Lung microvascular endothelial cell (primary cell): ENCODE measurements at regions not wholly inside any gene's neighbourhood (a gene's known extent, or its start where the extent isn't known, plus 50 kb on each side); places are given as distances from the start of the nearest gene placed in this dataset.
"Not testable (repeated sequence)": the region's sequence is repeated elsewhere in the genome, so short reads cannot be mapped to it uniquely, and the experiment has no call there.

Experiments used
- DNase-seq, 2 donors: peaks; one replicate each; pipeline versions ENCODE4 v3.0.0 to v3.0.0-alpha.2; 2010; ENCODE audit warnings: low read depth in 2 of 2

GRCh38 chr4:181896614-181897013 lies 346.6 kb upstream of the TENM3 start:
- DNase-seq = no peak

- DNase-seq = no peak
Measured at GRCh38 chr4:181897935-181898334, 345.3 kb upstream of the TENM3 start.

DNA sequence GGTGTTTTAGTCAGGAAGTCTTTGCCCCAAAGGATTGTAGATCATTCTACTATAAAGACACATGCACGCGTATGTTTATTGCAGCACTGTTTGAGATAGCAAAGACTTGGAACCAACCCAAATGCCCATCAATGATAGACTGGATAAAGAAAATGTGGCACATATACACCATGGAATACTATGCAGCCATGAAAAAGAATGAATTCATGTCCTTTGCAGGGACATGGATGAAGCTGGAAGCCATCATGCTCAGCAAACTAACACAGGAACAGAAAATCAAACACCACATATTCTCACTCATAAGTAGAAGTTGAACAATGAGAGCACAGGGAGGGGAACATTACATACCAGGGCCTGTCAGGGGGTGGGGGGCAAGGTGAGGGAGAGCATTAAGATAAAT lies 340.8 kb upstream of the TENM3 start:
- DNase-seq = not testable (repeated sequence)

DNA sequence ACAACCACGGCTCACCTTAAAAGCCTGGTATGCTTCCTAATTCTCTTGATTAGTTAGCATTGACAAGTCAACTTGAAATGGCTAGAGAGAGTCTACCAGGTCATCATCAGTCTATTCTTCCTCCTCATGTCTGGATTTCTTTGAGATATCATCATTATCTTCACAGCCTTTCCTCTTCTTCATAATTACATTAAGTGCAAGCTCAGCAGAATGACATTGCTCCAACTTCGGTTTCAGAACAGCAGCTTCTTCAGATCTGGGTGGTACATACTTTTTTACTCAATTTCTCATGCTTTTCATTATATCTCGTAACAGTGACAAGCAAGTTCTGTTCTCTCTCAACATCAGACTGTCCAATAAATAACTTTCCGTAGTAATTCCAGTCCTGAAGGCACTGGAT lies 337.5 kb upstream of the TENM3 start:
- no peak for DNase-seq

- no peak for DNase-seq
Measured at GRCh38 chr4:181908168-181908567, 335.0 kb upstream of the TENM3 start.

GRCh38 chr4:181909368-181909767 lies 333.8 kb upstream of the TENM3 start:
- DNase-seq = no peak

DNA sequence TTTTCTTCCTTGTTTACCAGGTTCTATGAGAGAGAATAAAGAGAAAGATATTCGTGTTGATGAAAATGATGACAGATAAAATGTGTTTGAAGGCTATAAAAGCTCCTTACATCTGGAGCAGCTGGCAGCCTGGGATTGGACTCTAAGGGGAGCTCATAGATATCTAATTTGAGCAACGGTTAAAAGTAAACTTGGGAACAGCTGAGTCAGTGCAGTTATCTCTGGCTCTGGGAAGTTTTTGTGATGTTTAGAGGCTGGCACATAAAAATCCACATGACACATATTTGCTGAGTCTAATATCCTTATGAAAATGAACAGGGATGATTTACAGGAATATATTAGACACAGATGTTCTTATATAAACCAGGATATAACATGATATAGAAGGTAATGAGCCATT lies 331.8 kb upstream of the TENM3 start:
- DNase-seq = no peak

DNA sequence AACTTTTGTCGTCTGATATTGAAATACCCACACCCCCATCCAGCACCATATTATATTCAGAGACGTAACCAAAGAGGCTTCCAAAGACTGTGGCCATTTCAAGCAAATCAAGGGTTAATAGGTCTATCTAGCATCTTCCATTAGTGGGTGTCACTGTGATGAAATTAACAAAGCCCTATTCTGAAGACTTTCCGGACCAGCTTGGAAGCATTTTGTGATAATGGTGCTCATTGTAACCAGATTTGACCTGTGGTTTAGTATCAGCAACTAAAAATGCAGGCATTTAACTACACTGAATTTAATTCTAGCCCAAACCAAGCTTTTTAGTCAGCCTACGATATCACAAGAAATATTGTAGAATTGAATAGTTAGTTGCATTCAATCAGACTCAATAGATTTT lies 309.7 kb upstream of the TENM3 start:
- DNase-seq = no peak

DNA sequence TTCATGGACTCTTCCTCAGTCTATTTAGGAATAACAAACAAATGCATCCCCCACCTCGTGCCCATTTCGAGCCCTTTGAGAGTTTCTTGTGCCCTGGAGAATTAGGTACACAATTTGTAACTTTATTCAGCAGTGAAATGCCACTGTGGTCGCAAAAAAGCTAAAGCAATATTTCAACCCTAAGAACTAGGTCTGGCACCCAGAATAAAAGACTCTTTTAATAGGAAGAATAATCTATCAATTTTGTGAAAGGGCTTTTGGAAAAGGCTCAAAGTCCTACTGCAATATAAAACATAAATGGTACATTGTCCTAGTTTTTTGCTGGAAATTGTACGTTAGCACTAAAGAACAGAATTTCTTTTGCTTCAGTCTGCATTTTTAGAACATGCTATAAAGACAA lies 304.6 kb upstream of the TENM3 start:
- no peak for DNase-seq

- no peak for DNase-seq
Measured at GRCh38 chr4:181939199-181939945, 303.8 kb upstream of the TENM3 start.

- no peak for DNase-seq
Measured at GRCh38 chr4:181944527-181944926, 298.7 kb upstream of the TENM3 start.

DNA sequence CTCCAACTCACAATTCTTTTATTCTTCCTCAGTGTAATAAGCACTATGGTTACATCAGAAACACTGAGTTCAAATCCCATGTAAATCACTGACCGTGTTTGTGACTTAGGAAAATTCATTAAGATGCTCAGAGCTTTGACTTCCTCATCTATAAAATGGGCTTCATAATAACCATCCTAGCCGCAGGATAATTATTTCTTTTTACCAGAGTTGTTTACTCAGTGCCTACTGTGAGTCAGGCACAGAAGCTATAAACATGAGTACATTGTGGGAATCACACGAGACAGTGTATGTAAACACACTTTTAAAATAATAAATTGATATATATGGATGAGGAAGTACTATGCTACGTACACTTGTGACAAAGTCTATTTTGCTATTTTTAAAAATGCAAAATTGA lies 296.3 kb upstream of the TENM3 start:
- DNase-seq = no peak

DNA sequence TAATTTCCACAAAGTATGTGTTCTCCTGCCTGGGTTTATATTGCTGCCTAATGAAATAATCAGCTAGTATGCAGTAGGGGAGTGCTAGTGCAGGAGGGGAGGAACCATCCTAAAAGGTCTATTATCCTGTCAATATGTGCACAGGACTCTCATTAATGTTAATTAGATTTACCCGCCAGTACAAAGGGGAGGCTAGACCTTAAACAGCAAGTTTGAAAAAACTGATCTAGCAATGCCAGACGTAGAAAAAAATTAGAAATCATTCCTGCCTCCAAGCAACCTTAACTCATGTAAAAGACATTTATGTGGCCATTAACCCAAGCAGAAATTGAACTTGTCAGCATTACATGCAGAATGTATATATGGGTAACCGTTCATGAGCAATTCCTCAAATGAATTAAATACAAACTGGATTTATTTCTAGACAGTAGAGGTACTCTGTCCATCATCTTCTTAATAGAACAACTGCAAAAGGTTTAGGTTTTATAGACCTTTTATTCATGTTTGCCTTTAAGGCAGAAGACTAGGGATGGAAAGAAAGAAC lies 294.3 kb upstream of the TENM3 start:
- DNase-seq = no peak

- no peak for DNase-seq
Measured at GRCh38 chr4:181949704-181950312, 293.4 kb upstream of the TENM3 start.

DNA sequence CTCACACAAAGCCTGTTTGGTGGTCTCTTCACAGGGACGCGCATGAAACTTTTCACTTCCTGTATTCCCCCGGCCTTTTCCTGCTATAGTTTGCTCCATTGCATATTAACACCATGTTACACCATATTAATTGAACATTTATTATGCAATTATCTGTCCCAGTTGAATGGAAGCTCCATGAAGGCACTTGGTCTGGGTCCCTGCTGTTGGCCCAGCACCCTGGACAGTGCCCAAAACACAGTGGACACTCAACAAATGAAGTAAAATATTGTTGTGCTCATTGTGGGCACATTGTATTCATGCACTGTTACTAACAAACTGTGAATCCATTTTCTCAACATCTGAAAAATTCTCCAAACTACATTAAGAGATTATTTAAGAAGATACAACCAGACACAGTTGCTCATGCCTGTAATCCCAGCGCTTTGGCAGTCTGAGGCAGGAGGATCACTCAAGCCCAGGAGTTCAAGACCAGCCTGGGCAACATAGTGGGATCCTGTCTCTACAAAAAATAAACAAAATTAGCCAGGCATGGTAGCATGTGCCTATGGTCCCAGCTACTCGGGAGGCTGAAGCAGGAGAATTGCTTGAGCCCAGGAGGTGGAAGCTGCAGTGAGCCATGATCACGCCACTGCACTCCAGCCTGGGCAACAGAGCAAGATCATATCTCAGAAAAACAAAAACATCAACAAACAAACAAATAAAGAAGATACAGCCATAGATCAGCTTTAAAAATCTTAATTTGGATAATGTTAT lies 292.7 kb upstream of the TENM3 start:
- DNase-seq = no peak

- DNase-seq = no peak
Measured at GRCh38 chr4:181951265-181951664, 291.9 kb upstream of the TENM3 start.

DNA sequence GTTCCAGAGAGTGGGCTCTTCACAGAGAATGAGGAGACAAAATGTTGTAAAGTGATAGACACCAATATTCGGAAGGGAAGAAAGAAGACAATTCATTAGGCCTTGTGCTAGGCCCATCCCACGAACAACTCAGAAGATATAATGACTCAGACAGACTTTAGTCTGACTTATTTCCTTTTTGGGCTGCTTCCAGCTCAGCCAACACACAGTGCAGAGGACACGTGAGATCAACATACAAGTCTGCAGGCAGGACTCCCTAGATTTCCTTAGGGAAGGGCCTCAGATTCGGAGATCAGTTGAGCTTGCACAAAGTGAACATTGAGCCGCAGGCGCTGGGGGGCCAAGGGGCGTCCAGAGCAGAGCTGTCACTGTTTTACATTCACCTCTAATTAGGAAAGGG lies 290.7 kb upstream of the TENM3 start:
- peak in 1 of 2 donors; percentile 37 for DNase-seq

DNA sequence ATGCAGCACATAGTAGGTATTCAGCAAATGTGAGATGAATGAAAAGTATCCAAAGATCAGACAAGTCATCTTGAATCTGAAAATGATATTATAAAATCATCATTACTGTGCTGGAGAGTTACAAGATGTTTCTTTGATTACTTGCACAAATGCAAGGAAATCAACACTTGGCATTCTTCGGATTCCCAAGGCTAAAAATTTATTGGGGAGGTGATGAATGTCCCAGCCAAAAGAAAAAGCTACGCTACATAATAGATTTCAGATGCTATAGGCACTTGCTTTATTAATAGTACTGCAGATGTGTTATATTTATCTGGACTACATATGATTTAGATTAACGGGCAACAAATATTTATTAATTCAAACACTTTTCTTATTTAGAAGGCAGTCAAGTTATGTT lies 286.7 kb upstream of the TENM3 start:
- no peak for DNase-seq

DNA sequence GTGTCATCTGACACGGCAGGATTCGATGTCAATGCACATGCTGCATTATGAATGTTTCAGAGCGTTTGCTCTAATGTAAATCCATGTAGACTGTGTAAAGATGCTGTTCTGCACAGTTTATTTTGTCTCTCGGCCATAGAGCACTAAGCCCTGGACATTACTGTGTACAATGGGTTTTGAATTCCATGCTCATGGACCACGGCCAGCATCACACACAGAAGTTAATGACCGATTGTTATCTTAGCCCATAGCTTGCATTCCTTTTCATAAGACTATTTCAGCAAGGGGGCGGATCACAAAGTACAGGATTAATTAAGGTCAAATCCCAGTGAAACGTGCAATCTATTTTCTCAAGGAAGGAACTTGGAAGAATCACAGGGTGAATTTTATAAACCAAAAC lies 286.1 kb upstream of the TENM3 start:
- DNase-seq = no peak

DNA sequence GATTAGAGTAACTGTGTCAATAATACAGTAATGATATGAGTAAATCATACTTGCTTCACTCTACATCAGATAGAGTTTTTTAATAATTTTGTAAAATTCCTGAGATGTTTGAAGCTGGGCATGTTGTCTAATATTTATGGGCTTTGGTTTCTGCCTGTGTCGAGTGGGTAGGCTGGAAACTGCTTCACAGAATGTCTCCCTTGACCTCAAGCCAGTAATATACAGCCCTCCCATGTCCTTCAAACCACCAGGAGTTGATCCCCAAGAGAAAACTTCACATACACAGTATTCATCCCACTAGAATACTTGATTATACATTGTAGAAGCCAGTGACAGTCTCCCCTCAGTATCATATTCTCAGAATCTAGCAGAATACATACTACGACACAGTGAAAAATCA lies 284.8 kb upstream of the TENM3 start:
- no peak for DNase-seq

DNA sequence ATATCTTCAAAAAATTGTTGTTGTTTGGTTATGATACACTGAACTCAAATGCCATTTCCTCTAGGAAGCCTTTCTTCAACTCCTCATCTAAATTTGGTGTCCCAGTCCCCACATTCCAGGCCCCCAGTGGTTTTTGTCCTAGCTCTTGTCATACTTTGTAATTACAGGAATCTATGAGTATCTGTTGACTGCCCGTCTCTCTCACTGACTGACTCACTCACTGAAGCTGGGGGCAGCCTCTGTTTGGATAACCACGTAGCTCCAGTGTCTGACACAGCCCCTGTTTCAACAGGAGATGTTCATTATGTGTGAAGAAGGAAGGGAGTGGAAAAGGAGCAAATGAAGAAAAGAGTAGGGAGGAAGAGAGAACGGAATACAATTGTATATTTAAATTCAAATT lies 284.1 kb upstream of the TENM3 start:
- no peak for DNase-seq

- DNase-seq = no peak
Measured at GRCh38 chr4:181960384-181960783, 282.8 kb upstream of the TENM3 start.

- DNase-seq = no peak
Measured at GRCh38 chr4:181962321-181962720, 280.9 kb upstream of the TENM3 start.
